Uterus (tissue), 3 donors: ENCODE measurements at regions not wholly inside any gene's neighbourhood (a gene's known extent, or its start where the extent isn't known, plus 50 kb on each side); places are given as distances from the start of the nearest gene placed in this dataset.

ENCODE experiments used
- DNase-seq, 2 donors: peaks; one replicate each; pipeline ENCODE4 v3.0.0-alpha.2; 2019 to 2020
- H3K27ac ChIP-seq, 2 donors: fragments of 200-600 bp; sonication (generic); 1 replicate in 1 of 2; 2 replicates in 1 of 2; pipeline ENCODE4 v1.5.1; 2016 to 2018
- H3K27me3 ChIP-seq, 2 donors: fragments of 200-600 bp; sonication (generic); one replicate each; pipeline ENCODE4 v1.5.1; 2018 to 2019; ENCODE audit warnings: control low read depth in 1 of 2
- H3K36me3 ChIP-seq, 2 donors: fragments of 200-600 bp; sonication (generic); one replicate each; pipeline ENCODE4 v1.5.1; 2019; ENCODE audit warnings: control low read depth in 1 of 2
- H3K4me1 ChIP-seq, 2 donors: fragments of 200-600 bp; sonication (generic); one replicate each; pipeline ENCODE4 v1.5.1; 2018 to 2019; ENCODE audit warnings: control low read depth in 1 of 2
- H3K4me3 ChIP-seq, 2 donors: fragments of 200-600 bp; sonication (generic); 1 replicate in 1 of 2; 2 replicates in 1 of 2; pipeline ENCODE4 v1.5.1; 2018 to 2019; ENCODE audit warnings: mild to moderate bottlenecking in 1 of 2
- H3K9me3 ChIP-seq, 2 donors: fragments of 200-600 bp; sonication (generic); one replicate each; pipeline ENCODE4 v1.5.1; 2019; ENCODE audit warnings: control low read depth in 1 of 2
- POLR2A ChIP-seq, 2 donors: fragments of 450-650 bp; IDR thresholded peaks; one replicate each; pipeline ENCODE4 v1.6.1; 2016; ENCODE audit warnings: antibody characterized with exemption in 2 of 2, mild to moderate bottlenecking in 1 of 2, moderate library complexity in 1 of 2
- intact Hi-C: fragments of 100-400 bp; cut with DNase I; formaldehyde crosslinking; loops from one replicate; pipeline ENCODE4 v1.15.1; 2023; ENCODE audit warnings: low total_unique reads
- TF ChIP-seq, protein P1 (sequence below), 4 experiments: fragments of 200-600 bp in 2 of 4; fragments of 450-650 bp in 2 of 4; sonication (generic) in 2 of 4; IDR thresholded peaks; one replicate each; pipeline ENCODE4 v1.5.1; 2016 to 2019; ENCODE audit warnings: antibody characterized with exemption in 4 of 4, mild to moderate bottlenecking in 2 of 4, moderate library complexity in 1 of 4
- donor health status: DM: yes; HTN: yes; CAD: no.

DNA sequence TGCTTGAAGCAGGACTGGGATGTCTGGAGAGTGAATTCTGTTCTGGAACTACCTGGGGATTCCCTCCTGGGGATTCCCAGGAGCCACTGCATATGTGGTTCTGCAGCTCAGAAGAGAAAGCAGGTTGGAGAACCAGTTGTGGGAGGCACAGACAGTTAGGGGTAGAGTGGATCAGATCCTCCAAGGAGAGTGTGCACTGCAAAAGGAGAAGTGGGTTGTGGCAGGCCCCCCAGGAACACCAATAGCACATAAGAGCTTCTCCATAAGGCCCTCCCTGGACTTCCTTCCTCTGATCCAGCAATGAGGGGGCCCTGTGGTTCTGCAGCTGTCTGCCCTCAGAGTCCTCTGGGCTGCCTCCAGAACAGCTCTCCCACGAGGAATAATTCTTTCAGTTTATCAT is 369.2 kb upstream of the CNR1 start:
- Histone ChIP-seq H3K9me3 (no peaks in the 10 kb centered on the region), H3K36me3 (no peaks in the 10 kb centered on the region), H3K4me3 (no peak overlapping the region), H3K4me1 (no peaks in the 10 kb centered on the region), H3K27me3 (no peaks in the 10 kb centered on the region), H3K27ac (no peak overlapping the region)
- intact Hi-C loops: no loop called here
- no peak for DNase-seq
- TF ChIP-seq, protein P1, sequence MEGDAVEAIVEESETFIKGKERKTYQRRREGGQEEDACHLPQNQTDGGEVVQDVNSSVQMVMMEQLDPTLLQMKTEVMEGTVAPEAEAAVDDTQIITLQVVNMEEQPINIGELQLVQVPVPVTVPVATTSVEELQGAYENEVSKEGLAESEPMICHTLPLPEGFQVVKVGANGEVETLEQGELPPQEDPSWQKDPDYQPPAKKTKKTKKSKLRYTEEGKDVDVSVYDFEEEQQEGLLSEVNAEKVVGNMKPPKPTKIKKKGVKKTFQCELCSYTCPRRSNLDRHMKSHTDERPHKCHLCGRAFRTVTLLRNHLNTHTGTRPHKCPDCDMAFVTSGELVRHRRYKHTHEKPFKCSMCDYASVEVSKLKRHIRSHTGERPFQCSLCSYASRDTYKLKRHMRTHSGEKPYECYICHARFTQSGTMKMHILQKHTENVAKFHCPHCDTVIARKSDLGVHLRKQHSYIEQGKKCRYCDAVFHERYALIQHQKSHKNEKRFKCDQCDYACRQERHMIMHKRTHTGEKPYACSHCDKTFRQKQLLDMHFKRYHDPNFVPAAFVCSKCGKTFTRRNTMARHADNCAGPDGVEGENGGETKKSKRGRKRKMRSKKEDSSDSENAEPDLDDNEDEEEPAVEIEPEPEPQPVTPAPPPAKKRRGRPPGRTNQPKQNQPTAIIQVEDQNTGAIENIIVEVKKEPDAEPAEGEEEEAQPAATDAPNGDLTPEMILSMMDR (IDR thresholded peaks at IDR 0.05): no peak
- TF ChIP-seq POLR2A (IDR thresholded peaks at IDR 0.05): no peak

DNA sequence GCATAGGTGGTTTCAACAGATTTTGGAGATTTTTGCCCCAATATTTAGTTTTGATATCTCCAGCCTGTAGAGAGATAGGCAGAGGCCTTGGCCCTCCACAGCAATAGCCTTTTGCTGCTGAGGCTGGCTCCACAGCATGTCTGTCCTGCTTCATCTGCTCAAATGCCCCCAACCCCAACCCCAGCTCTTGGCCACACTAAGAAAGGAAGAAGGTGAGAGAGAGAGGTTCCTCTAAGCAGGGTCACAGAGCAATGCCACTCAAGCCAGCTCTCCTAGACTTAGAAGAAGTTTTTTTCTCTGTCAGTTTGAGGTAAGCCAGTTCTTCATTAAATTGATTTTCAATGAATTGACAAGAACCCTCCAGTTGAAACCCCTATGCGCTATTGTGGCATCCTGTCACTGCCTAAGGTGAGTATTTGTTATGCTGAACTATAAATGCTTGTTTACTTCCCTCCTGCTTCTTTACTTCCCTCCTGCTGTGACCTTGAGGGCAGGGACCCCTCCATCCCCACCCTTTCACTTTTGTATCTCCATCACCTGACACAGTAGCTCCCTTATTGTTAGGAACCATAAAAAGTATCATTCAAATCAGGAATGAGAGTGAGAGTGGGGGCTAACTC is 366.2 kb upstream of the CNR1 start:
- Histone ChIP-seq H3K27me3 (no peaks in the 10 kb centered on the region), H3K9me3 (no peaks in the 10 kb centered on the region), H3K4me3 (no peak overlapping the region), H3K4me1 (no peaks in the 10 kb centered on the region), H3K27ac (no peak overlapping the region), H3K36me3 (no peaks in the 10 kb centered on the region)
- TF ChIP-seq POLR2A (IDR thresholded peaks at IDR 0.05): no peak
- TF ChIP-seq, protein P1 (IDR thresholded peaks at IDR 0.05): no peak
- intact Hi-C loops: no loop called here
- no peak for DNase-seq

DNA sequence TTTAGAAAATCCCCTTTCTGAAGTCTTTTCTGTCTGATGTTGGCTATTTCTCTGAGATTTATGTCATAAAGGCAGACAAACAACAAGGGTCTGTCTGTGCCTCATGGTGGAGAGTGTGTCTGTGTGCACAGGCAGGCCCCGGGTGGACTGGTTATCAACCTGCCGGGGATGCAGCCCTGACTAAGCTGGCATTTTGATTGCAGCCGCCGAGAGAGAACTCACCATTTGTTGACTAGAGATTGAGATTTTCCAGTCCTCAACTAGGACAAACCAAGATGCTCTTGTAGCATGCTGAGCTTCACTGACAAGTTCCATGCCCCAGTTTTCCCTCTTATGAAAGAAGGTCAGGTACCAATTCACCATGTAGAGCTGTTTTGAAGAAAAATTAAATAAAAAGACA is 363.6 kb upstream of the CNR1 start:
- no peaks in the 10 kb centered on the region for H3K27me3 ChIP-seq
- DNase-seq: no peak
- TF ChIP-seq POLR2A (IDR thresholded peaks at IDR 0.05): no peak
- TF ChIP-seq, protein P1 (IDR thresholded peaks at IDR 0.05): no peak
- no peak overlapping the region for H3K4me3 ChIP-seq
- intact Hi-C loops: no loop called here
- H3K9me3 ChIP-seq: no peaks in the 10 kb centered on the region
- H3K4me1 ChIP-seq: no peaks in the 10 kb centered on the region
- H3K36me3 ChIP-seq: no peaks in the 10 kb centered on the region
- no peak overlapping the region for H3K27ac ChIP-seq

DNA sequence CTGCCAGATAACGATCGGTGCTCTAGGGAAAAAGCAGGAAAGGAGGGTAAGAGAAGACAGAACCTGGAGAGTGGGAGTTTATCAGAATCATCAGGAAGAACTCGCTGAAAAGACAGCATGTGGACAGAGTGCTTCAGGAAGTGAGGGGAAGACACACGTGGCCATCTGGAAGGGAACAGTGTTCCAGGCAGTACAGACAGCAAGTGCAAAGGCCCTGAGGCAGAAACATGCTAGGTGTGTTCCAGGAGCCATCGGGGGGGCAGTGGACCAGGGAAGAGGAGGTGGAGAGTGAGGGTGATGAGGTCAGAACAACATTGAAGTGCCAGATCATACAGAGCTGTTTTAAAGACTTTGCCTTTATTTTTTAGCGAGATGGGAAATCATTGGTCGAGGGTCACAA is 354.3 kb upstream of the CNR1 start:
- H3K9me3 ChIP-seq: no peaks in the 10 kb centered on the region
- no peak for TF ChIP-seq POLR2A (IDR thresholded peaks at IDR 0.05)
- TF ChIP-seq, protein P1 (IDR thresholded peaks at IDR 0.05): no peak
- H3K27ac ChIP-seq: no peak overlapping the region
- no peaks in the 10 kb centered on the region for H3K36me3 ChIP-seq
- intact Hi-C loops: no loop called here
- H3K27me3 ChIP-seq: no peaks in the 10 kb centered on the region
- no peak overlapping the region for H3K4me3 ChIP-seq
- no peak for DNase-seq
- no peaks in the 10 kb centered on the region for H3K4me1 ChIP-seq

DNA sequence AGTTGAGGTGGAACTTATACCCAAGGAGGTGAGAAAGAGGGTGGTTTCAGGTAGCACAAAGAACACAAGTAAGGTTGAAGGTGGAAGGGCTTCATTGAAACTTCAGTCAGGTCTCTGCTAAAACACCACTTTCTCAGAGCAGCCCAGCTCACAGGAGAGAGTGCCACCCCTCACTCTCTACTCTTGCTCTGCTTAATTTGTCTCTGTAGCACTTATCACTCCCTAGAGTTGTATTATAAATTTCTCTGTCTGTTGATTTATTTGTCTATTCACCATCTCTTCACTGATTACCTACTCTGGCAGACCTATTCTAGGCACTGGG is 353.8 kb upstream of the CNR1 start:
- intact Hi-C loops: no loop called here

More for the DNA sequence above, 353.8 kb upstream of the CNR1 start:
- no peak for TF ChIP-seq POLR2A (IDR thresholded peaks at IDR 0.05)
- TF ChIP-seq, protein P1 (IDR thresholded peaks at IDR 0.05): no peak
- Histone ChIP-seq H3K4me3 (no peak overlapping the region), H3K4me1 (no peaks in the 10 kb centered on the region), H3K27me3 (no peaks in the 10 kb centered on the region), H3K36me3 (no peaks in the 10 kb centered on the region), H3K27ac (no peak overlapping the region), H3K9me3 (no peaks in the 10 kb centered on the region)
- DNase-seq: no peak
